ENCODE measurements at regions not wholly inside any gene's neighbourhood (a gene's known extent, or its start where the extent isn't known, plus 50 kb on each side); places are given as distances from the start of the nearest gene placed in this dataset.

DNA sequence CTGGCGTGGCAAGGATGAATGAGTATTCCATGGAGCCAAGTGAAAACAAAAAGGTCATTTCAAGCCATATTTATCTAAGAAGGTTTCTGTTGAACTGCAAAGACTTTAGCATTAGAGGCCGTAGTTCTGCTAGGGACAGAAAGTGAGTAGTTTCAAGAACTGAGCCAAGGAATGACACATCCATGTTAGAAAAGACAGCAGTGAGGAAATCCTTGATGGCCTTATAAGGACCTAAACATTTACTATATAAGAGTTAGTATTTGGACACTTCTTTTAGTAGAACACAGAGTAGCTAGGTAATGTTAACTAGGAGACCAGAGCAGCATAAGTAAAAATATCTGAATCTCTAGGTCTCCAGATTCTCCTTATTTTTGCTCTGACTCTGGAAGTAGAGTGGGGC is 329.8 kb upstream of the SEMA3D start:
- TF ChIP-seq, protein P1, sequence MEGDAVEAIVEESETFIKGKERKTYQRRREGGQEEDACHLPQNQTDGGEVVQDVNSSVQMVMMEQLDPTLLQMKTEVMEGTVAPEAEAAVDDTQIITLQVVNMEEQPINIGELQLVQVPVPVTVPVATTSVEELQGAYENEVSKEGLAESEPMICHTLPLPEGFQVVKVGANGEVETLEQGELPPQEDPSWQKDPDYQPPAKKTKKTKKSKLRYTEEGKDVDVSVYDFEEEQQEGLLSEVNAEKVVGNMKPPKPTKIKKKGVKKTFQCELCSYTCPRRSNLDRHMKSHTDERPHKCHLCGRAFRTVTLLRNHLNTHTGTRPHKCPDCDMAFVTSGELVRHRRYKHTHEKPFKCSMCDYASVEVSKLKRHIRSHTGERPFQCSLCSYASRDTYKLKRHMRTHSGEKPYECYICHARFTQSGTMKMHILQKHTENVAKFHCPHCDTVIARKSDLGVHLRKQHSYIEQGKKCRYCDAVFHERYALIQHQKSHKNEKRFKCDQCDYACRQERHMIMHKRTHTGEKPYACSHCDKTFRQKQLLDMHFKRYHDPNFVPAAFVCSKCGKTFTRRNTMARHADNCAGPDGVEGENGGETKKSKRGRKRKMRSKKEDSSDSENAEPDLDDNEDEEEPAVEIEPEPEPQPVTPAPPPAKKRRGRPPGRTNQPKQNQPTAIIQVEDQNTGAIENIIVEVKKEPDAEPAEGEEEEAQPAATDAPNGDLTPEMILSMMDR (IDR thresholded peaks at IDR 0.05; ENCODE audit: insufficient read depth in 1 of 2, low read depth in 1 of 2, low read length in 1 of 2, severe bottlenecking in 1 of 2, unreplicated experiment in 1 of 2): no peak
- no peaks in the 10 kb centered on the region for H3K36me3 Mint-ChIP-seq (ENCODE audit: insufficient read depth, unreplicated experiment)
- H3K27ac Mint-ChIP-seq (ENCODE audit: unreplicated experiment): no peak overlapping the region
- no peak overlapping the region for H3K4me3 Mint-ChIP-seq (ENCODE audit: unreplicated experiment)
- ChIA-PET POLR2A (no interaction called here), CTCF (no interaction called here)
- intact Hi-C loops (cut with micrococcal nuclease; ENCODE audit: unreplicated experiment): no loop called here
- H3K9me3 Mint-ChIP-seq (ENCODE audit: unreplicated experiment): peaks cover 21% of the 10 kb centered on the region
- no peaks in the 10 kb centered on the region for H3K36me3 ChIP-seq (ENCODE audit: control insufficient read depth, insufficient read depth, low read length)
- no peaks in the 10 kb centered on the region for H3K9me3 ChIP-seq
- peaks cover 15% of the 10 kb centered on the region for H3K4me1 Mint-ChIP-seq (ENCODE audit: low read depth, unreplicated experiment)
- no peak overlapping the region for H3K4me3 ChIP-seq (ENCODE audit: low read depth, low read length)
- BruUV-seq (replicated peaks): no TSS peak
- no peak for DNase-seq
- H3K27me3 ChIP-seq (replicated peaks; ENCODE audit: control insufficient read depth, insufficient read depth, low read length): no peaks in the 10 kb centered on the region
- H3K27me3 Mint-ChIP-seq (ENCODE audit: insufficient read depth, unreplicated experiment): no peaks in the 10 kb centered on the region
- H3K4me1 ChIP-seq: 0 out of 2 replicates have a peak, but pooled peaks cover 5% of the 10 kb centered on the region

DNA sequence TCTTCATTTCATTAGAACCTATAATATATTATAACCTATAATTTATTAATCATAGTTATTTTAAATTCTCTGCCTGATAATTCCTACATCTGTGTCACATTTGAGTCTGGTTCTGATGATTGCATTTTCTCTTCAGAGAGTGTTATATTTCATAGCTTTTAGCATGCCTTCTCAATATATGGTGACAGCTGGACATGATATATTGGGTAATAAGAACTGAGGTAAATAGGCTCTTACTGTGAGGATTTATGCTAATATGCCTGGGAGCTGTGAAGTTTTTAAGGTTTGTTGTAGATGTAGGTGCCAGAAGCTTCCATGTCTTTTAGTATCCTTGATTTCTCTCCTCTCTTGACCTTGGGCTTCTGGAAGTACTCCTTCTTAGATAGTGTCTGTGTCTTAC is 325.9 kb upstream of the SEMA3D start:
- no peak overlapping the region for H3K4me3 ChIP-seq (ENCODE audit: low read depth, low read length)
- Mint-ChIP-seq H3K9me3 (ENCODE audit: unreplicated experiment) (peaks cover 11% of the 10 kb centered on the region), H3K4me1 (ENCODE audit: low read depth, unreplicated experiment) (peaks cover 22% of the 10 kb centered on the region), H3K27ac (ENCODE audit: unreplicated experiment) (no peak overlapping the region), H3K36me3 (ENCODE audit: insufficient read depth, unreplicated experiment) (no peaks in the 10 kb centered on the region), H3K27me3 (ENCODE audit: insufficient read depth, unreplicated experiment) (no peaks in the 10 kb centered on the region), H3K4me3 (ENCODE audit: unreplicated experiment) (no peak overlapping the region)
- POLR2A ChIA-PET: no interaction called here
- CTCF ChIA-PET: no interaction called here
- no TSS peak for BruUV-seq (replicated peaks)
- H3K36me3 ChIP-seq (ENCODE audit: control insufficient read depth, insufficient read depth, low read length): no peaks in the 10 kb centered on the region
- TF ChIP-seq, protein P1 (IDR thresholded peaks at IDR 0.05; ENCODE audit: insufficient read depth in 1 of 2, low read depth in 1 of 2, low read length in 1 of 2, severe bottlenecking in 1 of 2, unreplicated experiment in 1 of 2): no peak
- 0 out of 2 replicates have a peak, but pooled peaks cover 5% of the 10 kb centered on the region for H3K4me1 ChIP-seq
- intact Hi-C loops (cut with micrococcal nuclease; ENCODE audit: unreplicated experiment): no loop called here
- no peaks in the 10 kb centered on the region for H3K27me3 ChIP-seq (replicated peaks; ENCODE audit: control insufficient read depth, insufficient read depth, low read length)
- no peaks in the 10 kb centered on the region for H3K9me3 ChIP-seq
- DNase-seq: no peak

DNA sequence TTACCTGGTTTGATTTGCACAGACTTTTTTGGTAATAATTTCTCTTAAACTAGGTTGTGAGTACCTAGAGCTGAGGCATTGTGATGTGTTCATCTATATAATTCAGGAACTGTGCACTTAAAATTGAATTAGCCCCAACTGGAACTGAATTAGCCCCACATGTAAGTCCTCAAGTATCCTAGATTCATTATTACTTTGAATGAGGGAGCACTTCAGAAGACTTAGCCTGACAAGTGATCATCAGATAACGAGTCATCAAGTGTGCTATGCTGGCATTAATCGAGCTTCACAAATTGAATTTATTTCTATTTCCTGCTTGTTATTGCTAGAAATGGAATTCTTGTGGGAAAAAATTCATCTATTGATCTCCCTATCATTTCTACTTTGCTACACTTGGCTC is 323.4 kb upstream of the SEMA3D start:
- H3K4me3 Mint-ChIP-seq (ENCODE audit: unreplicated experiment): no peak overlapping the region
- Histone ChIP-seq H3K4me3 (ENCODE audit: low read depth, low read length) (no peak overlapping the region), H3K9me3 (no peaks in the 10 kb centered on the region), H3K4me1 (0 out of 2 replicates have a peak, but pooled peaks cover 5% of the 10 kb centered on the region), H3K36me3 (ENCODE audit: control insufficient read depth, insufficient read depth, low read length) (no peaks in the 10 kb centered on the region), H3K27me3 (replicated peaks; ENCODE audit: control insufficient read depth, insufficient read depth, low read length) (no peaks in the 10 kb centered on the region)
- ChIA-PET POLR2A (no interaction called here), CTCF (no interaction called here)
- no peaks in the 10 kb centered on the region for H3K27me3 Mint-ChIP-seq (ENCODE audit: insufficient read depth, unreplicated experiment)
- peaks cover 16% of the 10 kb centered on the region for H3K4me1 Mint-ChIP-seq (ENCODE audit: low read depth, unreplicated experiment)
- DNase-seq: no peak
- TF ChIP-seq, protein P1 (IDR thresholded peaks at IDR 0.05; ENCODE audit: insufficient read depth in 1 of 2, low read depth in 1 of 2, low read length in 1 of 2, severe bottlenecking in 1 of 2, unreplicated experiment in 1 of 2): no peak
- H3K27ac Mint-ChIP-seq (ENCODE audit: unreplicated experiment): no peak overlapping the region
- H3K36me3 Mint-ChIP-seq (ENCODE audit: insufficient read depth, unreplicated experiment): no peaks in the 10 kb centered on the region
- peaks cover 2% of the 10 kb centered on the region for H3K9me3 Mint-ChIP-seq (ENCODE audit: unreplicated experiment)
- intact Hi-C loops (cut with micrococcal nuclease; ENCODE audit: unreplicated experiment): no loop called here
- no TSS peak for BruUV-seq (replicated peaks)

Data from Caco-2 (cell line).